H9 (cell line): ENCODE measurements at regions not wholly inside any gene's neighbourhood (a gene's known extent, or its start where the extent isn't known, plus 50 kb on each side); places are given as distances from the start of the nearest gene placed in this dataset.

Source experiments
- DNase-seq: peaks from one replicate; pipeline ENCODE4 v3.0.0-alpha.2; 2017
- H2AFZ ChIP-seq: one replicate; pipeline ENCODE4 v1.6.1; 2013; ENCODE audit warnings: mild to moderate bottlenecking, low read length, control low read depth, moderate library complexity
- H2AK5ac ChIP-seq: 2 replicates; pipeline ENCODE4 v1.6.1; 2013; ENCODE audit warnings: low read length, control low read depth, mixed read lengths; ENCODE audit not compliant: insufficient read length
- H2BK120ac ChIP-seq: one replicate; pipeline ENCODE4 v1.6.1; 2013; ENCODE audit warnings: low read depth, mild to moderate bottlenecking, low read length, control low read depth, inconsistent platforms; ENCODE audit not compliant: poor library complexity, severe bottlenecking
- H2BK12ac ChIP-seq: 2 replicates; pipeline ENCODE4 v1.6.1; 2013; ENCODE audit warnings: low read length, control low read depth, mixed read lengths, low read depth; ENCODE audit not compliant: insufficient read length
- H2BK15ac ChIP-seq: 2 replicates; pipeline ENCODE4 v1.6.1; 2013; ENCODE audit warnings: low read depth, low read length, control low read depth
- H2BK20ac ChIP-seq: one replicate; pipeline ENCODE4 v1.6.1; 2013; ENCODE audit warnings: low read depth, mild to moderate bottlenecking, low read length, control low read depth, inconsistent platforms; ENCODE audit not compliant: poor library complexity, severe bottlenecking
- H2BK5ac ChIP-seq: 2 replicates; pipeline ENCODE4 v1.6.1; 2013; ENCODE audit warnings: low read length, control low read depth, mixed read lengths; ENCODE audit not compliant: insufficient read length
- H3K14ac ChIP-seq: 2 replicates; pipeline ENCODE4 v1.6.1; 2013; ENCODE audit warnings: low read length, control low read depth; ENCODE audit not compliant: insufficient read depth
- H3K18ac ChIP-seq: 2 replicates; pipeline ENCODE4 v1.6.1; 2013; ENCODE audit warnings: low read depth, mild to moderate bottlenecking, mixed read lengths, low read length, control low read depth; ENCODE audit not compliant: insufficient read length
- H3K23ac ChIP-seq: 2 replicates; pipeline ENCODE4 v1.6.1; 2013; ENCODE audit warnings: low read length, control low read depth, mixed read lengths, low read depth; ENCODE audit not compliant: insufficient read length
- H3K23me2 ChIP-seq: 2 replicates; pipeline ENCODE4 v1.6.1; 2013; ENCODE audit warnings: low read depth, mild to moderate bottlenecking, mixed read lengths, low read length, control low read depth; ENCODE audit not compliant: insufficient read length, poor library complexity, severe bottlenecking
- H3K27ac ChIP-seq: 2 replicates; pipeline ENCODE4 v1.5.1; 2013; ENCODE audit warnings: low read length, control low read depth, mixed read lengths, low read depth; ENCODE audit not compliant: insufficient read length
- H3K27me3 ChIP-seq: 2 replicates; pipeline ENCODE4 v1.6.1; 2013; ENCODE audit warnings: low read length, control low read depth, inconsistent platforms; ENCODE audit not compliant: insufficient read depth
- H3K4ac ChIP-seq: 2 replicates; pipeline ENCODE4 v1.6.1; 2013; ENCODE audit warnings: low read depth, mild to moderate bottlenecking, control low read depth, inconsistent platforms, low read length, moderate library complexity
- H3K4me1 ChIP-seq: 2 replicates; pipeline ENCODE4 v1.6.1; 2013; ENCODE audit warnings: low read length, control low read depth, inconsistent platforms; ENCODE audit not compliant: insufficient read depth
- H3K4me2 ChIP-seq: 2 replicates; pipeline ENCODE4 v1.6.1; 2013; ENCODE audit warnings: low read length, control low read depth, mixed read lengths; ENCODE audit not compliant: insufficient read length, insufficient read depth
- H3K56ac ChIP-seq: 2 replicates; pipeline ENCODE4 v1.6.1; 2013; ENCODE audit warnings: low read depth, mild to moderate bottlenecking, mixed read lengths, low read length, control low read depth; ENCODE audit not compliant: insufficient read length
- H3K79me1 ChIP-seq: 2 replicates; pipeline ENCODE4 v1.6.1; 2013; ENCODE audit warnings: low read depth, mild to moderate bottlenecking, moderate library complexity, low read length, control low read depth, inconsistent platforms; ENCODE audit not compliant: insufficient read depth, poor library complexity, severe bottlenecking
- H3K79me2 ChIP-seq: 2 replicates; pipeline ENCODE4 v1.6.1; 2013; ENCODE audit warnings: low read length, control low read depth, inconsistent platforms; ENCODE audit not compliant: insufficient read depth
- H3K9ac ChIP-seq: 2 replicates; pipeline ENCODE4 v1.6.1; 2013; ENCODE audit warnings: low read length, control low read depth, mixed read lengths; ENCODE audit not compliant: insufficient read length; ENCODE audit errors: extremely low read depth
- H3K9me3 ChIP-seq: one replicate; pipeline ENCODE4 v1.6.1; 2013; ENCODE audit warnings: low read depth, low read length, inconsistent platforms; ENCODE audit not compliant: control insufficient read depth
- H3T11ph ChIP-seq: one replicate; pipeline ENCODE4 v1.6.1; 2013; ENCODE audit warnings: mild to moderate bottlenecking, low read length, control low read depth, inconsistent platforms
- H4K20me1 ChIP-seq: one replicate; pipeline ENCODE4 v1.6.1; 2013; ENCODE audit not compliant: control insufficient read depth, insufficient read length, insufficient read depth
- H4K5ac ChIP-seq: 2 replicates; pipeline ENCODE4 v1.6.1; 2013; ENCODE audit warnings: low read depth, mild to moderate bottlenecking, mixed read lengths, low read length, control low read depth; ENCODE audit not compliant: insufficient read length
- H4K8ac ChIP-seq: replicated peaks from 2 replicates; pipeline ENCODE4 v1.6.1; 2013; ENCODE audit warnings: low read length, control low read depth, mixed read lengths, low read depth; ENCODE audit not compliant: insufficient read length
- H4K91ac ChIP-seq: 2 replicates; pipeline ENCODE4 v1.6.1; 2013; ENCODE audit warnings: low read depth, mild to moderate bottlenecking, moderate library complexity, mixed read lengths, low read length, control low read depth; ENCODE audit not compliant: insufficient read length
- H3K27ac Mint-ChIP-seq, 3 experiments: 2 replicates in 2 of 3; 3 replicates in 1 of 3; pipeline ENCODE4 v1.8.0; 2020 to 2021; ENCODE audit warnings: mixed read lengths in 3 of 3, mild to moderate bottlenecking in 1 of 3, moderate library complexity in 1 of 3
- H3K27me3 Mint-ChIP-seq: 2 replicates; pipeline ENCODE4 v1.8.0; 2021; ENCODE audit warnings: low read depth, mild to moderate bottlenecking, moderate library complexity, mixed read lengths
- H3K36me3 Mint-ChIP-seq, 3 experiments: 2 replicates in 2 of 3; 3 replicates in 1 of 3; pipeline ENCODE4 v1.8.0; 2020 to 2021; ENCODE audit warnings: low read depth in 3 of 3, mixed read lengths in 3 of 3; ENCODE audit not compliant: insufficient read depth in 1 of 3
- H3K4me1 Mint-ChIP-seq, 2 experiments: 2 replicates each; pipeline ENCODE4 v1.8.0; 2020; ENCODE audit warnings: mixed read lengths in 2 of 2
- H3K4me3 Mint-ChIP-seq, 2 experiments: 2 replicates in 1 of 2; 3 replicates in 1 of 2; pipeline ENCODE4 v1.8.0; 2020 to 2021; ENCODE audit warnings: mild to moderate bottlenecking in 2 of 2, mixed read lengths in 2 of 2, moderate library complexity in 1 of 2
- H3K9me3 Mint-ChIP-seq, 2 experiments: 2 replicates in 1 of 2; 3 replicates in 1 of 2; pipeline ENCODE4 v1.8.0; 2020; ENCODE audit warnings: mild to moderate bottlenecking in 2 of 2, mixed read lengths in 2 of 2, moderate library complexity in 1 of 2
- CTCF ChIP-seq: fragments of 200-600 bp; sonication (generic); conservative IDR thresholded peaks from 3 replicates; pipeline ENCODE4 v1.8.0; 2021; ENCODE audit warnings: antibody characterized with exemption, mild to moderate bottlenecking
- WGBS: extraction: QIAGEN DNeasy Blood & Tissue Kit; methylation state at CpG from one replicate; pipeline ENCODE4 v1.1.7; 2013; ENCODE audit warnings: missing lambda C conversion rate, low lambda C conversion rate, mixed read lengths; ENCODE audit not compliant: insufficient read length; ENCODE audit errors: extremely low coverage; 5-methylcytosine and 5-hydroxymethylcytosine counted together

GRCh38 chr5:92807085-92807484 is 773.9 kb downstream of the NR2F1-AS1 start:
- no peak overlapping the region for H3K23ac ChIP-seq
- H2AFZ ChIP-seq = no peak overlapping the region
- H3K4ac ChIP-seq = no peak overlapping the region
- H2BK20ac ChIP-seq = no peak overlapping the region
- no peak overlapping the region for H3K27ac Mint-ChIP-seq
- H2BK120ac ChIP-seq = no peak overlapping the region
- H2AK5ac ChIP-seq = no peak overlapping the region
- H4K20me1 ChIP-seq = no peaks in the 10 kb centered on the region
- H3K27ac ChIP-seq = no peak overlapping the region
- H3K18ac ChIP-seq = no peak overlapping the region
- no peak overlapping the region for H3K4me2 ChIP-seq
- H3K4me3 Mint-ChIP-seq = no peak overlapping the region
- H2BK5ac ChIP-seq = no peak overlapping the region
- H3K79me2 ChIP-seq = no peaks in the 10 kb centered on the region
- H3K56ac ChIP-seq = no peak overlapping the region
- H3T11ph ChIP-seq = no peak overlapping the region
- H3K79me1 ChIP-seq = no peaks in the 10 kb centered on the region
- no CpG with 5 or more reads among the region's 4 CpGs for WGBS
- H3K4me1 ChIP-seq = no peaks in the 10 kb centered on the region
- no peak overlapping the region for H2BK15ac ChIP-seq
- no peak overlapping the region for H3K14ac ChIP-seq
- H4K5ac ChIP-seq = no peak overlapping the region
- H3K4me1 Mint-ChIP-seq = peaks cover 0 to 2% of the 10 kb centered on the region in 2 experiments; a peak in 1 of 4 replicates
- H3K23me2 ChIP-seq = no peaks in the 10 kb centered on the region
- DNase-seq = no peak
- no peak overlapping the region for H3K9ac ChIP-seq
- H3K36me3 Mint-ChIP-seq = no peaks in the 10 kb centered on the region
- no peaks in the 10 kb centered on the region for H3K27me3 Mint-ChIP-seq
- H2BK12ac ChIP-seq = no peak overlapping the region
- TF ChIP-seq CTCF = no peak
- no peak overlapping the region for H4K91ac ChIP-seq
- no peaks in the 10 kb centered on the region for H3K27me3 ChIP-seq
- no peak overlapping the region for H4K8ac ChIP-seq
- H3K9me3 Mint-ChIP-seq = no peaks in the 10 kb centered on the region
- H3K9me3 ChIP-seq = no peaks in the 10 kb centered on the region
